WTC11 (cell line): ENCODE measurements at regions not wholly inside any gene's neighbourhood (a gene's known extent, or its start where the extent isn't known, plus 50 kb on each side); places are given as distances from the start of the nearest gene placed in this dataset.

Source experiments
- ATAC-seq: fragments of 200-7000 bp; cut with Tn5 transposase; 2 replicates; pipeline ENCODE4 v1.10.0; 2021; ENCODE audit warnings: mild to moderate bottlenecking, moderate library complexity
- CTCF ChIA-PET: fragments of 300-600 bp; sonication (Branson Sonifier 250); formaldehyde crosslinking; loops from one replicate; lab custom pipeline; 2021; ENCODE audit warnings: antibody characterized with exemption; lab: Charles Lee
- POLR2A ChIA-PET: fragments of 350-600 bp; sonication (Branson Sonifier 250); formaldehyde crosslinking; loops from one replicate; lab custom pipeline; 2021; ENCODE audit warnings: antibody characterized with exemption; lab: Charles Lee
- DNase-seq: peaks from one replicate; pipeline ENCODE4 v3.0.0; 2021; ENCODE audit warnings: low spot score
- H3K27ac Mint-ChIP-seq: 2 replicates; pipeline ENCODE4 v1.8.0; 2021; ENCODE audit warnings: mixed read lengths
- H3K27me3 Mint-ChIP-seq: 2 replicates; pipeline ENCODE4 v1.8.0; 2021; ENCODE audit warnings: low read depth, mild to moderate bottlenecking, moderate library complexity, mixed read lengths
- H3K36me3 Mint-ChIP-seq: 2 replicates; pipeline ENCODE4 v1.8.0; 2021; ENCODE audit warnings: mixed read lengths
- H3K4me1 Mint-ChIP-seq: 2 replicates; pipeline ENCODE4 v1.8.0; 2022; ENCODE audit warnings: mixed read lengths
- H3K4me3 Mint-ChIP-seq: 2 replicates; pipeline ENCODE4 v1.8.0; 2021; ENCODE audit warnings: mild to moderate bottlenecking, moderate library complexity, mixed read lengths
- H3K9me3 Mint-ChIP-seq: 2 replicates; pipeline ENCODE4 v1.8.0; 2021; ENCODE audit warnings: mixed read lengths
- ATF1 ChIP-seq: sonication (generic); formaldehyde crosslinking; IDR thresholded peaks from 2 replicates; pipeline ENCODE4 v1.8.1; 2023; ENCODE audit warnings: mild to moderate bottlenecking, moderate library complexity, missing genetic modification reagents
- ATF3 ChIP-seq: sonication (generic); formaldehyde crosslinking; conservative IDR thresholded peaks from 2 replicates; pipeline ENCODE4 v1.8.1; 2022; ENCODE audit warnings: mild to moderate bottlenecking, missing genetic modification reagents
- CTCF ChIP-seq: fragments of 200-600 bp; IDR thresholded peaks from 2 replicates; pipeline ENCODE4 v1.8.0; 2022; ENCODE audit warnings: antibody characterized with exemption
- E2F4 ChIP-seq: sonication (generic); formaldehyde crosslinking; IDR thresholded peaks from 2 replicates; pipeline ENCODE4 v1.8.1; 2022; ENCODE audit warnings: low read depth, mild to moderate bottlenecking, moderate library complexity, missing genetic modification reagents, borderline replicate concordance
- ELF4 ChIP-seq: sonication (generic); formaldehyde crosslinking; IDR thresholded peaks from 2 replicates; pipeline ENCODE4 v1.8.1; 2022; ENCODE audit warnings: low read depth, mild to moderate bottlenecking, moderate library complexity, missing genetic modification reagents
- EMX1 ChIP-seq: fragments of 250-450 bp; sonication (Bioruptor Pico); IDR thresholded peaks from 2 replicates; pipeline ENCODE4 v1.8.0; 2021; ENCODE audit warnings: mild to moderate bottlenecking
- GABPB1 ChIP-seq: sonication (generic); formaldehyde crosslinking; IDR thresholded peaks from 2 replicates; pipeline ENCODE4 v1.8.1; 2023; ENCODE audit warnings: mild to moderate bottlenecking, missing genetic modification reagents
- HMGA2 ChIP-seq: fragments of 250-450 bp; sonication (Bioruptor Pico); IDR thresholded peaks from 2 replicates; pipeline ENCODE4 v1.4.0; 2021; ENCODE audit warnings: mild to moderate bottlenecking, moderate library complexity
- MYBL2 ChIP-seq: sonication (generic); formaldehyde crosslinking; IDR thresholded peaks from 2 replicates; pipeline ENCODE4 v1.8.1; 2023; ENCODE audit warnings: mild to moderate bottlenecking, moderate library complexity, missing genetic modification reagents
- NFATC4 ChIP-seq: fragments of 250-450 bp; sonication (Bioruptor Pico); IDR thresholded peaks from 2 replicates; pipeline ENCODE4 v1.9.0; 2021; ENCODE audit warnings: mild to moderate bottlenecking
- NR3C1 ChIP-seq: sonication (generic); formaldehyde crosslinking; conservative IDR thresholded peaks from 2 replicates; pipeline ENCODE4 v1.8.1; 2023; ENCODE audit warnings: low read depth, mild to moderate bottlenecking, missing genetic modification reagents
- PRDM15 ChIP-seq: sonication (generic); formaldehyde crosslinking; IDR thresholded peaks from 2 replicates; pipeline ENCODE4 v1.8.0; 2022; ENCODE audit warnings: missing genetic modification reagents
- RORB ChIP-seq: fragments of 250-450 bp; sonication (Bioruptor Pico); IDR thresholded peaks from 2 replicates; pipeline ENCODE4 v1.9.0; 2021; ENCODE audit warnings: mild to moderate bottlenecking
- SMAD3 ChIP-seq: sonication (generic); formaldehyde crosslinking; IDR thresholded peaks from 2 replicates; pipeline ENCODE4 v1.8.0; 2022; ENCODE audit warnings: missing genetic modification reagents, mild to moderate bottlenecking, borderline replicate concordance
- SMAD4 ChIP-seq: sonication (generic); formaldehyde crosslinking; IDR thresholded peaks from 2 replicates; pipeline ENCODE4 v1.8.0; 2022; ENCODE audit warnings: mild to moderate bottlenecking, missing genetic modification reagents
- TCF7 ChIP-seq: sonication (generic); formaldehyde crosslinking; IDR thresholded peaks from 2 replicates; pipeline ENCODE4 v1.8.0; 2022; ENCODE audit warnings: mild to moderate bottlenecking, low read depth, missing genetic modification reagents, moderate library complexity
- TEAD4 ChIP-seq: sonication (generic); formaldehyde crosslinking; IDR thresholded peaks from 2 replicates; pipeline ENCODE4 v1.8.0; 2022; ENCODE audit warnings: mild to moderate bottlenecking, missing genetic modification reagents
- USF1 ChIP-seq: sonication (generic); formaldehyde crosslinking; IDR thresholded peaks from 2 replicates; pipeline ENCODE4 v1.8.0; 2022; ENCODE audit warnings: mild to moderate bottlenecking, missing genetic modification reagents
- ZBTB21 ChIP-seq: sonication (generic); formaldehyde crosslinking; IDR thresholded peaks from 2 replicates; pipeline ENCODE4 v1.8.1; 2023; ENCODE audit warnings: mild to moderate bottlenecking, missing genetic modification reagents, borderline replicate concordance
- ZNF219 ChIP-seq: sonication (generic); formaldehyde crosslinking; IDR thresholded peaks from 2 replicates; pipeline ENCODE4 v1.8.0; 2023; ENCODE audit warnings: missing genetic modification reagents, mild to moderate bottlenecking, borderline replicate concordance
- ZNF423 ChIP-seq: fragments of 250-450 bp; sonication (Bioruptor Pico); IDR thresholded peaks from 2 replicates; pipeline ENCODE4 v2.1.2; 2022; ENCODE audit warnings: mild to moderate bottlenecking, moderate library complexity
- ZNF532 ChIP-seq: fragments of 250-450 bp; sonication (Bioruptor Pico); IDR thresholded peaks from 2 replicates; pipeline ENCODE4 v1.9.0; 2021; ENCODE audit warnings: mild to moderate bottlenecking, borderline replicate concordance
- ZNF671 ChIP-seq: fragments of 250-450 bp; sonication (Bioruptor Pico); IDR thresholded peaks from 2 replicates; pipeline ENCODE4 v1.8.0; 2021; ENCODE audit warnings: mild to moderate bottlenecking

GRCh38 chr3:82353306-82354171, 592.1 kb upstream of the GBE1 start:
- TF ChIP-seq ZBTB21 (CRISPR knock-in tag) = no peak
- no peak for TF ChIP-seq RORB
- TF ChIP-seq ZNF423 (CRISPR knock-in tag) = no peak
- TF ChIP-seq E2F4 (CRISPR knock-in tag) = no peak
- TF ChIP-seq MYBL2 (CRISPR knock-in tag) = no peak
- no peak for TF ChIP-seq TCF7
- no peak for TF ChIP-seq ELF4
- no peak for TF ChIP-seq TEAD4
- TF ChIP-seq GABPB1 (CRISPR knock-in tag) = no peak
- TF ChIP-seq CTCF = no peak
- no peak for TF ChIP-seq HMGA2 (CRISPR knock-in tag)
- TF ChIP-seq ZNF532 (CRISPR knock-in tag) = no peak
- TF ChIP-seq ZNF219 (CRISPR knock-in tag) = no peak
- no peak for TF ChIP-seq NR3C1 (CRISPR knock-in tag)
- TF ChIP-seq ZNF671 (CRISPR knock-in tag) = no peak
- DNase-seq = no peak
- Mint-ChIP-seq H3K27me3 (no peaks in the 10 kb centered on the region), H3K36me3 (peaks cover 13% of the 10 kb centered on the region; the same call in 1 of the 2 replicates), H3K27ac (no peak overlapping the region), H3K4me1 (peaks cover 33% of the 10 kb centered on the region), H3K9me3 (peaks cover 28% of the 10 kb centered on the region), H3K4me3 (no peak overlapping the region)
- ChIA-PET CTCF (no interaction called here), POLR2A (no interaction called here)
- no peak for ATAC-seq

- ChIA-PET POLR2A (no interaction called here), CTCF (no interaction called here)
- H3K27me3 Mint-ChIP-seq = no peaks in the 10 kb centered on the region
- H3K4me3 Mint-ChIP-seq = no peak overlapping the region
- H3K27ac Mint-ChIP-seq = no peak overlapping the region
- H3K9me3 Mint-ChIP-seq = peaks cover 33% of the 10 kb centered on the region
- DNase-seq = no peak
- H3K36me3 Mint-ChIP-seq = peaks cover 13% of the 10 kb centered on the region; the same call in 1 of the 2 replicates
- no peak for ATAC-seq
- H3K4me1 Mint-ChIP-seq = peaks cover 15% of the 10 kb centered on the region
- TF ChIP-seq SMAD4 (CRISPR knock-in tag) = no peak
- TF ChIP-seq EMX1 = no peak
- no peak for TF ChIP-seq ATF1 (CRISPR knock-in tag)
- no peak for TF ChIP-seq ZBTB21 (CRISPR knock-in tag)
- TF ChIP-seq USF1 (CRISPR knock-in tag) = no peak
- no peak for TF ChIP-seq SMAD3 (CRISPR knock-in tag)
- no peak for TF ChIP-seq PRDM15
- no peak for TF ChIP-seq NFATC4 (CRISPR knock-in tag)
- TF ChIP-seq ATF3 (CRISPR knock-in tag) = no peak
These were observed 586.1 kb upstream of the GBE1 start for GRCh38 chr3:82347585-82347984.
